GM21515 (cell line): ENCODE measurements at regions not wholly inside any gene's neighbourhood (a gene's known extent, or its start where the extent isn't known, plus 50 kb on each side); places are given as distances from the start of the nearest gene placed in this dataset.
"Not testable (repeated sequence)": the region's sequence is repeated elsewhere in the genome, so short reads cannot be mapped to it uniquely, and the experiment has no call there.

ENCODE experiments used
- ATAC-seq: cut with Tn5 transposase; IDR thresholded peaks from one replicate; pipeline ENCODE4 v1.9.1; 2021; ENCODE audit not compliant: unreplicated experiment

DNA sequence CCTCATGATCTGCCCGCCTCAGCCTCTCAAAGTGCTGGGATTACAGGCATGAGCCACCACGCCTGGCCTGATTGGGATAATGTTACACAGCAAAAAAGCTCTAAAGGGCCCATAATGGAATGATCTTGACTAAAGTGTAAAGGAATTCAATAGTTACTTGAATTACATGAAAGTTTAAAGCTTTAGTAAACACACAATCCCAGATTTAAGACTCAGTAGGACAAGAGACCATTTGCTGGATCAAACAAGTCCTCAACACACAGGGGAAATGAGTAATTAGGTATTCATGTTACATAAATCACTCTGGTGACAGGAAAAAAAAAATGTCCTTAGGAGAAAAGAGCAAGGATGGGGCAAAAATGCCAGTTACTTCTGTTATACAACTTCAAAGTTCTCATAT lies 762.9 kb upstream of the AMELY start:
- no peak for ATAC-seq

DNA sequence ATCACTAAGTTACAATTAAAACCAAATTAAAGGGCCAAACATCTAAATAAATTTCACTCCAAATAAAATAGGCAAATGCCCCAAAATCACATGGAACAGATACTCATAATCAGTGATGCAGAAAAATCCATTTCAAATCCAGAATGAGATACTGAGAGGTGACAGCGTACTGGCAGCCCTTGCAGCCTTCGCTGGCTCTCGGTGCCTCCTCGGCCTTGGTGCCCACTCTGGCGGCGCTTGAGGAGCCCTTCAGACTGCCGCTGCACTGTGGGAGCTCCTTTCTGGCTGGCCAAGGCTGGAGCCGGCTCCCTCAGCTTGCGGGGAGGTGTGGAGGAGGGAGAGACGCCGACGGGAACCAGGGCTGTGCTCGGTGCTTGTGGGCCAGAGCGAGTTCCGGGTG lies 761.2 kb upstream of the AMELY start:
- no peak for ATAC-seq

DNA sequence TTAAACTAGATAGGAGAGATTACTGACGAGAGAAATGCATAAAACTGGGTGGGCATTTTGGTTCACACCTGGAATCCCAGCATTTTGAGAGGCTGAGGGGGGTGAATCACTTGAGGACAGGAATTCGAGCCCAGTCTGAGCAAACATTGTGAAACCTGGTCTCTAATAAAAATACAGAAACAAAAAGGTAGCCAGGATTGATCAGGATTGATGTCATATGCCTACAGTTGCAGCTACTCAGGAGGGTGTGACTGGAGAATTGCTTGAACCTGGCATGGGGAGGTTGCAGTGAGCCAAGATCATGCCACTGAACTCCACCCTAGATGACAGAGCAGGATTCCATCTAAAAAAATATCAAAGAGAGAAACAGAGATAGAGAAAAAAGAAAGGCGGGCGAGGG lies 751.7 kb upstream of the AMELY start:
- no peak for ATAC-seq

DNA sequence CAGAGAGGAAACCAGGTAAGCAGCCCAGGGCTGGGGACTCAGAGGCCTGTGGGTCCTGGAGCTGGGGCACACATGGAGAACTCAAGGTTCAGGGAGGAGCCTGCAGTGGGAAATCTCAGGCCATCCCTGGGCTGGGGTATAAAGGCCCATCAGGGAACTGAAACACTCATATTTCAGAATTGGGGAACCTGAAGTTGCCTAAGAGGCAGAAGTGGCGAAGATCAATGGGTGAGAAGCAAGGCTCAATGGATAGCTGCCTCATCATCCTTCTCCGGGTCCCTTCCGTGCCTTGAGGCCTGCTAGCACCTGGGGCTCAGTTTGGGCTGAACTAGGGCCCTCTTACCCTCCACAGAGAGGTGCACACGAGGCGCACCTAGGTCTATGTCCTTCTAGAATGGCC lies 747.5 kb upstream of the AMELY start:
- no peak for ATAC-seq

DNA sequence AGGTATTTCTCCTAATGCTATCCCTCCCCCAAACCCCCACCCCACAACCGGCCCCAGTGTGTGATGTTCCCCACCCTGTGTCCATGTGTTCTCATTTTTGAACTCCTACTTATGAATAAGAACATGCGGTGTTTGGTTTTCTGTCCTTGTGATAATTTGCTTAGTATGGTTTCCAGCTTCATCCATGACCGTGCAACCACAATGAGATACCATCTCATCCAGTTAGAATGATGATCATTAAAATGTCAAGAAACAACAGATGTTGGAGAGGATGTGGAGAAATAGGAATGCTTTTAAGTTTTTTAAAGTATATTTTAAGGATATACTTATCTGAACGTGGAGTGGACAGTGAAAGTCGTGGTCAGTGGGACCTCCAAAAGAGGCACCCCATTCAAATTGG lies 745.0 kb upstream of the AMELY start:
- no peak for ATAC-seq

DNA sequence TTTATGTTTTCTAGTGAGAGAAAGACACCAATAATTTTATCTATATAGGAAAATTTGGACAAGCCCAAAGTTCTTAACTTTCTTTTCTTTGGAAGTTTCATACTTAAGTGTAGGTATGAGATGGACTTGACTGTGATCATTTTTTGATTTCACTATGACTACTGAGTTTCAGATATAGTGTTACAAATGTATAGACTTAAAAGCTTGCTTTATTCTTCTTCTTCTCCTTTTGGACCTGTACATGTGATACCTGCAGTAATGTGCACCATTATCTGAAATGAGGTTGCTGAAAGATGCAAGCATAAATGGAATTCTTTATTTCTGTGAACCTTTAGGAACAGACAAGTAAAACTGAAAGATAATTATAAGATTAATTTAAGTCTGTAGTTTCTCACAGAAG lies 743.4 kb upstream of the AMELY start:
- ATAC-seq, result no peak

DNA sequence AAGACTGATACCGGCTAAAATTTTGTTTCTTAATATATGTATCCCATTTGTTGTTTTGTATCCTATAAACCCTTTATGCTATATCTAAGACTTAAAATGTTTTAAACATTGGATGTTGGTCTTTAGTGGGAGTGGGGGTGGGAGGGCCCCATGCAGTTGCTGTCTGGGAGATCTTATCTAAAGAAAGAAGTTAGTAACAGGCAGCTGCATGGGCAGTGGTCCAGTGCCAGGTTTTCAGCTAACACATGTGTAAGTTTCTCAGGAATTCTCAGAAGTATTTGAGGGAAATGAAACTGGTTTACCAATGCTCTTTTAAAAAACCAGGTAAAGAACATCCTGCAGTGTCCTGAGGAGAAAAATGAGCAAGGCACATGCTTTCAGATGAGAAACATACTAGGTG lies 738.3 kb upstream of the AMELY start:
- ATAC-seq, result not testable (repeated sequence)
